ENCODE measurements at regions not wholly inside any gene's neighbourhood (a gene's known extent, or its start where the extent isn't known, plus 50 kb on each side); places are given as distances from the start of the nearest gene placed in this dataset.

GRCh38 chr22:47586946-47587345, 824.5 kb downstream of the TBC1D22A start:
- no peak overlapping the region for H3K4me2 ChIP-seq (ENCODE audit: low read depth, low read length, poor library complexity, severe bottlenecking)
- no peaks in the 10 kb centered on the region for H3K9me2 ChIP-seq (replicated peaks; ENCODE audit: insufficient read depth, low read length)
- no peak overlapping the region for H3K27ac ChIP-seq (ENCODE audit: low read length)
- H3K9me3 ChIP-seq (ENCODE audit: low read length): 0 out of 2 replicates have a peak, but pooled peaks cover 4% of the 10 kb centered on the region
- no peak overlapping the region for H2AFZ ChIP-seq (ENCODE audit: low read length)
- H3K4me3 ChIP-seq (ENCODE audit: low read length): no peak overlapping the region
- no peaks in the 10 kb centered on the region for H4K20me1 ChIP-seq (ENCODE audit: insufficient read depth, low read depth, low read length)
- no peaks in the 10 kb centered on the region for H3K79me2 ChIP-seq (ENCODE audit: low read length)
- no peaks in the 10 kb centered on the region for H3K36me3 ChIP-seq (ENCODE audit: insufficient read depth, low read length)
- H3K27me3 ChIP-seq (ENCODE audit: low read length): no peaks in the 10 kb centered on the region
- H3K9ac ChIP-seq (ENCODE audit: low read length): no peak overlapping the region
- no peak for DNase-seq
- no peaks in the 10 kb centered on the region for H3K4me1 ChIP-seq (ENCODE audit: low read length)

GRCh38 chr22:47586038-47586437, 823.6 kb downstream of the TBC1D22A start:
- Histone ChIP-seq H3K4me1 (ENCODE audit: low read length) (no peaks in the 10 kb centered on the region), H3K9me2 (replicated peaks; ENCODE audit: insufficient read depth, low read length) (no peaks in the 10 kb centered on the region), H3K4me2 (ENCODE audit: low read depth, low read length, poor library complexity, severe bottlenecking) (no peak overlapping the region), H3K4me3 (ENCODE audit: low read length) (no peak overlapping the region), H3K27ac (ENCODE audit: low read length) (no peak overlapping the region), H3K9ac (ENCODE audit: low read length) (no peak overlapping the region), H3K9me3 (ENCODE audit: low read length) (peaks cover 6% of the 10 kb centered on the region; the same call in 1 of the 2 replicates), H3K27me3 (ENCODE audit: low read length) (no peaks in the 10 kb centered on the region), H3K79me2 (ENCODE audit: low read length) (no peaks in the 10 kb centered on the region), H2AFZ (ENCODE audit: low read length) (no peak overlapping the region), H3K36me3 (ENCODE audit: insufficient read depth, low read length) (no peaks in the 10 kb centered on the region), H4K20me1 (ENCODE audit: insufficient read depth, low read depth, low read length) (no peaks in the 10 kb centered on the region)
- DNase-seq: no peak

GRCh38 chr22:47583959-47584562, 821.6 kb downstream of the TBC1D22A start:
- H4K20me1 ChIP-seq (ENCODE audit: insufficient read depth, low read depth, low read length): no peaks in the 10 kb centered on the region
- no peaks in the 10 kb centered on the region for H3K9me2 ChIP-seq (replicated peaks; ENCODE audit: insufficient read depth, low read length)
- no peak for DNase-seq
- no peak overlapping the region for H3K4me2 ChIP-seq (ENCODE audit: low read depth, low read length, poor library complexity, severe bottlenecking)
- H2AFZ ChIP-seq (ENCODE audit: low read length): no peak overlapping the region
- H3K27me3 ChIP-seq (ENCODE audit: low read length): no peaks in the 10 kb centered on the region
- H3K4me1 ChIP-seq (ENCODE audit: low read length): no peaks in the 10 kb centered on the region
- H3K79me2 ChIP-seq (ENCODE audit: low read length): no peaks in the 10 kb centered on the region
- H3K27ac ChIP-seq (ENCODE audit: low read length): no peak overlapping the region
- peaks cover 6% of the 10 kb centered on the region; the same call in 1 of the 2 replicates for H3K9me3 ChIP-seq (ENCODE audit: low read length)
- no peak overlapping the region for H3K9ac ChIP-seq (ENCODE audit: low read length)
- no peak overlapping the region for H3K4me3 ChIP-seq (ENCODE audit: low read length)
- H3K36me3 ChIP-seq (ENCODE audit: insufficient read depth, low read length): no peaks in the 10 kb centered on the region

- Histone ChIP-seq H2AFZ (ENCODE audit: low read length) (no peak overlapping the region), H3K4me2 (ENCODE audit: low read depth, low read length, poor library complexity, severe bottlenecking) (no peak overlapping the region), H3K27ac (ENCODE audit: low read length) (no peak overlapping the region), H3K36me3 (ENCODE audit: insufficient read depth, low read length) (no peaks in the 10 kb centered on the region), H3K4me1 (ENCODE audit: low read length) (no peaks in the 10 kb centered on the region), H4K20me1 (ENCODE audit: insufficient read depth, low read depth, low read length) (no peaks in the 10 kb centered on the region), H3K9ac (ENCODE audit: low read length) (no peak overlapping the region), H3K27me3 (ENCODE audit: low read length) (no peaks in the 10 kb centered on the region), H3K79me2 (ENCODE audit: low read length) (no peaks in the 10 kb centered on the region), H3K4me3 (ENCODE audit: low read length) (no peak overlapping the region), H3K9me2 (replicated peaks; ENCODE audit: insufficient read depth, low read length) (no peaks in the 10 kb centered on the region), H3K9me3 (ENCODE audit: low read length) (peaks cover 6% of the 10 kb centered on the region; the same call in 1 of the 2 replicates)
- DNase-seq: no peak
These were observed 819.6 kb downstream of the TBC1D22A start for GRCh38 chr22:47582067-47582466.

- no peaks in the 10 kb centered on the region for H3K9me2 ChIP-seq (replicated peaks; ENCODE audit: insufficient read depth, low read length)
- H3K4me3 ChIP-seq (ENCODE audit: low read length): no peak overlapping the region
- no peaks in the 10 kb centered on the region for H3K36me3 ChIP-seq (ENCODE audit: insufficient read depth, low read length)
- no peaks in the 10 kb centered on the region for H4K20me1 ChIP-seq (ENCODE audit: insufficient read depth, low read depth, low read length)
- H2AFZ ChIP-seq (ENCODE audit: low read length): no peak overlapping the region
- no peaks in the 10 kb centered on the region for H3K4me1 ChIP-seq (ENCODE audit: low read length)
- no peak overlapping the region for H3K27ac ChIP-seq (ENCODE audit: low read length)
- no peak for DNase-seq
- H3K9ac ChIP-seq (ENCODE audit: low read length): no peak overlapping the region
- H3K27me3 ChIP-seq (ENCODE audit: low read length): no peaks in the 10 kb centered on the region
- no peaks in the 10 kb centered on the region for H3K79me2 ChIP-seq (ENCODE audit: low read length)
- peaks cover 6% of the 10 kb centered on the region; the same call in 1 of the 2 replicates for H3K9me3 ChIP-seq (ENCODE audit: low read length)
- H3K4me2 ChIP-seq (ENCODE audit: low read depth, low read length, poor library complexity, severe bottlenecking): no peak overlapping the region
These were observed 817.7 kb downstream of the TBC1D22A start for GRCh38 chr22:47580121-47580520.

DNA sequence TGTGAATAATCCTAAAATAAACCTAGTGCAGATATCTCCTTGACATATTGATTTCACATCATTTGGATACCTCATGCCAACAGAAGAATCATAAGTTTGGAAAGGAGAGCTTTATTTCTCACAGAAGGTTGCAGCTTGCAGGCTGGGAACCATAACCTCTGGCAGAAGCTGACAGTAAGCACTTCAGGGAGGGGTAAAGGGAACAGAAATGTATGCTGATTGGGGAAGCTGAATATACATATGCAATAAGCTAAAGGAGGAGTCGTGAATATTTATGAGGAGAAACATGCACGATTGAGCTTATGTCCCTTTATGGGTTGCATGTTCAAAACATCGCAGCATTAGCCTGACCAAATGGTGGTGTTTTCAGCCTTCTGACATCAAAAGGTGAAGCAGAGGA, 814.5 kb downstream of the TBC1D22A start:
- DNase-seq: no peak
- Histone ChIP-seq H3K4me2 (ENCODE audit: low read depth, low read length, poor library complexity, severe bottlenecking) (no peak overlapping the region), H3K79me2 (ENCODE audit: low read length) (no peaks in the 10 kb centered on the region), H4K20me1 (ENCODE audit: insufficient read depth, low read depth, low read length) (no peaks in the 10 kb centered on the region), H3K9ac (ENCODE audit: low read length) (no peak overlapping the region), H2AFZ (ENCODE audit: low read length) (no peak overlapping the region), H3K9me2 (replicated peaks; ENCODE audit: insufficient read depth, low read length) (no peaks in the 10 kb centered on the region), H3K9me3 (ENCODE audit: low read length) (peaks cover 3% of the 10 kb centered on the region; the same call in 1 of the 2 replicates), H3K27me3 (ENCODE audit: low read length) (no peaks in the 10 kb centered on the region), H3K27ac (ENCODE audit: low read length) (no peak overlapping the region), H3K4me1 (ENCODE audit: low read length) (no peaks in the 10 kb centered on the region), H3K4me3 (ENCODE audit: low read length) (no peak overlapping the region), H3K36me3 (ENCODE audit: insufficient read depth, low read length) (no peaks in the 10 kb centered on the region)

- Histone ChIP-seq H3K4me3 (ENCODE audit: low read length) (no peak overlapping the region), H3K9ac (ENCODE audit: low read length) (no peak overlapping the region), H2AFZ (ENCODE audit: low read length) (no peak overlapping the region), H3K27ac (ENCODE audit: low read length) (no peak overlapping the region), H3K9me3 (ENCODE audit: low read length) (no peaks in the 10 kb centered on the region), H3K79me2 (ENCODE audit: low read length) (no peaks in the 10 kb centered on the region), H3K36me3 (ENCODE audit: insufficient read depth, low read length) (no peaks in the 10 kb centered on the region), H3K27me3 (ENCODE audit: low read length) (no peaks in the 10 kb centered on the region), H3K4me2 (ENCODE audit: low read depth, low read length, poor library complexity, severe bottlenecking) (no peak overlapping the region), H3K9me2 (replicated peaks; ENCODE audit: insufficient read depth, low read length) (no peaks in the 10 kb centered on the region), H4K20me1 (ENCODE audit: insufficient read depth, low read depth, low read length) (no peaks in the 10 kb centered on the region), H3K4me1 (ENCODE audit: low read length) (no peaks in the 10 kb centered on the region)
- no peak for DNase-seq
These were observed 812.8 kb downstream of the TBC1D22A start for GRCh38 chr22:47575291-47575690.

DNA sequence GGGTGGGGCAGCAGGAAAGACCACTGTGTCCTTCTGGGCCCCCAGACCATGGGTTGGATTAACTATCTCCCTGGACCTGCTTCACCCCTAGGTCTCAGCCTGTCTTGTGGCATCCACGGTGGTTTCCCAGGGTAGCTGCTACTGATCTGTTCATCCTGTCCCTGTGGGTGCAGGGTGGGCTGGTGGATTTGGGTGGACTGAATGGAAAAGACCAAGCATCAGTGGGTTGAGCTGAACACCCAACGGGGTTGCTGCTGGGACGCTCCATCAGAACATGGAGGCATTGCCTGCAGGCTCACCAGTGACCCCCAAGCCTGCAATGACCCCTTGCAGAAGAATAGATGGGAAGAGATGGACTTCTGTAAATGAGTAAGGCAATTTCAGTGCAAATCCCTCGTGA, 812.1 kb downstream of the TBC1D22A start:
- Histone ChIP-seq H3K36me3 (ENCODE audit: insufficient read depth, low read length) (no peaks in the 10 kb centered on the region), H3K4me1 (ENCODE audit: low read length) (no peaks in the 10 kb centered on the region), H3K9me2 (replicated peaks; ENCODE audit: insufficient read depth, low read length) (no peaks in the 10 kb centered on the region), H2AFZ (ENCODE audit: low read length) (no peak overlapping the region), H4K20me1 (ENCODE audit: insufficient read depth, low read depth, low read length) (no peaks in the 10 kb centered on the region), H3K4me2 (ENCODE audit: low read depth, low read length, poor library complexity, severe bottlenecking) (no peak overlapping the region), H3K27ac (ENCODE audit: low read length) (no peak overlapping the region), H3K9ac (ENCODE audit: low read length) (no peak overlapping the region), H3K79me2 (ENCODE audit: low read length) (no peaks in the 10 kb centered on the region), H3K27me3 (ENCODE audit: low read length) (no peaks in the 10 kb centered on the region), H3K9me3 (ENCODE audit: low read length) (no peaks in the 10 kb centered on the region), H3K4me3 (ENCODE audit: low read length) (no peak overlapping the region)
- DNase-seq: no peak

Measured in Karpas-422 (cell line).